GM18517 (cell line): ENCODE measurements at regions not wholly inside any gene's neighbourhood (a gene's known extent, or its start where the extent isn't known, plus 50 kb on each side); places are given as distances from the start of the nearest gene placed in this dataset.
A peak's percentile ranks its signal among the peaks of the same experiment; 100 is the strongest.
"Not testable (repeated sequence)": the region's sequence is repeated elsewhere in the genome, so short reads cannot be mapped to it uniquely, and the experiment has no call there.

Experiments used
- ATAC-seq: cut with Tn5 transposase; IDR thresholded peaks from one replicate; pipeline ENCODE4 v1.9.1; 2021; ENCODE audit warnings: mild to moderate bottlenecking, moderate library complexity; ENCODE audit not compliant: unreplicated experiment

DNA sequence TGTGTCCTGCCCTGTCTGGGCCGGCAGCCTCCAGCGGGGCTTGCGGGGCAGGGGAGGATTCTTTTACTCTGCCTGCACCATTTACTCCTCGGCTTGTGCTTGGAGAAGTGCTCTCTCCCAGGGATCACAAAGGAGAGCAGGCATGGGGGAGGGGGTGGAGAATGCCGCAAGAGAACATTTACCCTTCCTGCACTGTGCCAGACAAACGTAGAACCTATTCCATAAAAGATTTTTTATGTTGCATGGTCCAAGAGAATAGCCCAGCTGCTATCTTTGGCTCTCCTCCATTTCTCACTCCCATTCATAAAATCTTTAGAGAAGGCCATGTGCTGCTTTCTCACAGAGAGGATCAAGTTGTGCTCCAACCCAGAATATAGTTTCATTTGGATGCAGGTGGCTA lies 159.4 kb downstream of the SPTSSA start:
- ATAC-seq: no peak

GRCh38 chr14:34300882-34301734 lies 160.9 kb downstream of the SPTSSA start:
- ATAC-seq: no peak

DNA sequence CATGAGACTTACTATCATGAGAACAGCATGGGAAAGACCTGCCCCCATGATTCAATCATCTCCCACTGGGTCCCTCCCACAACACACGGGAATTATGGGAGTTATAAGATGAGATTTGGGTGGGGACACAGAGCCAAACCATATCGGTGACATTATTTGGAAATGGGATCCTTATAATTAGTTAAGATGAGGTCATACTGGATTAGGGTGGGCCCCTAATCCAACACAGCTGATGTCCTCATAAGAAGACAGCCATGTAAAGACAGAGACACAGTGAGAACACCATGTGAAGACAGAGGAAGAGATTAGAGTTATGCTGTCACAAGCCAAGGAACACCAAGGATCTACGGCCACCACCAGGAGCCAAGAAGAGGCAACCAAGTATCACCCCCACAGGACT lies 161.7 kb downstream of the SPTSSA start:
- no peak for ATAC-seq

DNA sequence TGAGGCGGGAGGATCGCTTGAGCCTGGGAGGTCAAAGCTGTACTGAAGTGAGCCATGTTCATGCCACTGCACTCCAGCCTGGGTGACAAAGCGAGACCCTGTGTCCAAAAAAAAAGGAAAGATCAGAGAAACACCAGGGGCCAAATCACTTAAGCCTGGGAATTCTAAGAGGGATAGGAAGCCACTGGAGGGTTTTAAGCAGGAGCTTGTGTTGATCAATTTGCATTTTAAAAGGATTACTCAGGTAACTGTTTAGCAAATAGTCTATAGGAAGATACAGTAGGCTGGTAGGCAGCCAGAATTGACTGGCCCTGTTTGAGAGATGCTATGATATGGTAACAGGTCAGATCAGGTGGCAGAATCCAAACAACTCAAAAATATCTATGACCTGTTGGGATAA lies 162.7 kb downstream of the SPTSSA start:
- ATAC-seq: no peak

DNA sequence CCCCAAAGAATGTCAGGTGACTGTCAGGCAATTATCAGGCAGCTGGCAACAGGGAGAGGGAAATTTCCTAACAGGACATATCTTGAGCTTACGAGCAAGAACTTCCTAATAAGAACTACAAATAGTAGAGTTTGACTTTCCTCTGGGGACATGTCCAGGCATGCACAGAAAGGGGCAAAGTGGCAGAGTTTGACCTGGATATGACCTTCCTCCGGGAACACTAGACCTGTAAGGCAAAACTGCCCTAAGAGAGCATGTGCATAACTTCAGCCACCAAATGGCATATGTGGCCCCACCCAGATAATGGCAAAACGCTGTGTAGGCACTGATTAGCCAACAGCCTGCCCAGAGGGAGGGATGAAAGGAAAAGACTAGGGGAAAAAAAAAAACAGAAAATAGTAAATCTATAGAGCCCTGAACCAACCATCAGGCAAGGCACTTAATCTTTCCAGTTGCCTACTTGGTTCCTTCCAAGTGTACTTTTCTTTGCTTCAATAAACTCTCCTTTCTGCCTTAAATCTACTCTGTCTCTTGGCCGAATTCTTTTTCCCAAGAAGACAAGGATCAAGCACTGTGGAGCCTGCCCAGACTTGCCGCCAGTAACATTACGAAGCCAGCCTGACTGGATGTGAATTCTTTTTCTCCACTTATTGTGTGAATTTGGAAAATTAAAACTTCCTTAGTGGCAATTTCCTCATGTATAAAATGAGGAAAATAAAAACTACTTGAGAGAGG lies 164.1 kb downstream of the SPTSSA start:
- no peak for ATAC-seq

DNA sequence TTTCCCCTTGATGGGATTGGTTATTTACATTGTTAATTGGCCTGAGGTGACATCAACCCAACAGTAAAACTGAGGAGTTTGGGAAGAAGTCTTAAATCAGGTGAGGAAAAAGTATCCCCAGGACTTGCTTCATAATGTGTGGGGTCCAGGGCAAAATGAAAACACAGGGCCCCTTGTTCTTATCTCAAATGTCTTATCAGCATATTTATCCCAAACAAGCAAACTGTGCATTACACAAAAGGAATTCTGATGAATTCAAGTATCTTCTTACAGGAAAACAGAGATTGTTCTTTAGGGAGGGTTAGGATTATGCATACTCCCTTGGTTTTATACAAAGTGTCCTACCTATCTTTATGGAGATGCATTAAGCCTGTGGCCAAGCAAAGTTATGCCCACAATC lies 178.4 kb downstream of the SPTSSA start:
- ATAC-seq: no peak

GRCh38 chr14:34277191-34277590 lies 184.8 kb downstream of the SPTSSA start:
- ATAC-seq: peak; percentile 60

GRCh38 chr14:34275530-34275929 lies 186.5 kb downstream of the SPTSSA start:
- no peak for ATAC-seq

- no peak for ATAC-seq
Observed at GRCh38 chr14:34275078-34275477, 187.0 kb downstream of the SPTSSA start.

GRCh38 chr14:34273716-34274115 lies 188.3 kb downstream of the SPTSSA start:
- ATAC-seq: not testable (repeated sequence)

DNA sequence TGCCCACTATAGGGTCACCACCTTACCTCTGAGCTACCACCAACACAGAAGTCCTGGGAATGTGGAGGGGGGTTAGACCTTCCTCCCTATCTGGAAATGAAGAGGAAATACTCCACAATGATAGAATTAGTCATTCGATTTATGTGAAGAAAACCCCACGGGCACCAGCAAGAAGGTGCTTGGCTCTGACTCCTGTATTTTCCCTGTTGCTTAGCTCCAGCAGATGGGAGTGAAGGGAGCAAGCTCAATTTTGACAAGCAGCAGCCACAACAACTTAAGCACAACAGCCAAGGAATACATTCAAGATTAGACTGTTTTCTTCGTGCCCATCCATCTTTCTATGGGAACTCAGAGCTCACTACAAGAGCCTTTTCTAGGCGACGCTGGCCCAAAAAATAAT lies 191.7 kb downstream of the SPTSSA start:
- ATAC-seq: no peak

DNA sequence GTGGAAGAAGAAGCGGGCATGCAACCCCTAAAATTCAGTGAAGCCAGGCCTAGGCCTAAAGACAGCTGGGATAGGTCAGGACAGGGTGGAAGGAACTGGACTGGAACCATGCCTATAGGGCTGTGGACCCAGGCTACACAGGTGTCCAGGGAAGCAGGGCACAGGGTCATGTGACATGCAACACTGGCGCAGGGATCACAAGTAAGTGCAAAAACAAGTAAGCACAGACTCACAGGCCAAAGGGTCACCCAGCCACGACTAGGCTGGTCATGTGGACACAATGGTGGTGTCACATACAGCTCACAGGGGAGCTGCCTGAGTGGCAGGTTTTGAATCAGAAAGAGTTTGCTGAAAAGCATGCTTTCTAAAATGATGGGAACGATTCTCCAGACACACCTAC lies 195.7 kb downstream of the SPTSSA start:
- no peak for ATAC-seq

DNA sequence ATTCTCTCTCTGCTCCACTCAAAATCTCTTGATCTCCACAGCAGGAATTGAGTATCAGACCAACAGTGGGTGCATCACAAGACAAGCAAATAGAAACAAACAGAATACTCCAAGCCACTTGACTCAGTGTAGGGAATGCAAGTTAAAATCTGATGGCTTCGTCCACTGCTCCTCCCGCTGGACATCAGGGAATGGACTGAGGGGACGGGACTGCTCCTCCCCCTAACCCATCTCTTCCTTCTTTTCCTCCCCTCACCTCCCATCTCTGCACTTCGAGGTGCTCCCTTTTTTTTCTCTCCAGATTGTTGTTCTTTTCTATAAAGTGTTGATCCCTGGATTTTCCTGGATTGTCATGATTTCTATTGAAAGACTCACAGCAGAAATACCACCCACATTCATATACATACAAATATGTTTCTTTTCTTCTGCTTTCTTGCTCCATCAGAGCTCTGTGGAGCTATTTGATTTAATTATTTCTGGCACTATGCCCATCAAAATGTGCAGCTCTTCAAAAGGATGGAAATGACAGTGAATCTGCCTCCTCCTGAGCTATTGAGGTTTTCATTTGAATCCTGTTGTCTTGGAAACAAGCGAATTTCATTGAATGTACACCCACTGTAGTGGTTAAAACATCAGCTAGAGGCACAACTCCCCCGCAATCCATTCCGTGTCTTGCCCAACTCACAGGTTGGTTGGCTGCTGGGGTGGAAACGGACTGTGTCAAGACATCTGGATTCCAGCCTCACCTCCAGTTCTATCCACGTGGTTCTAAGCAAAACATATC lies 199.7 kb downstream of the SPTSSA start:
- ATAC-seq: no peak

DNA sequence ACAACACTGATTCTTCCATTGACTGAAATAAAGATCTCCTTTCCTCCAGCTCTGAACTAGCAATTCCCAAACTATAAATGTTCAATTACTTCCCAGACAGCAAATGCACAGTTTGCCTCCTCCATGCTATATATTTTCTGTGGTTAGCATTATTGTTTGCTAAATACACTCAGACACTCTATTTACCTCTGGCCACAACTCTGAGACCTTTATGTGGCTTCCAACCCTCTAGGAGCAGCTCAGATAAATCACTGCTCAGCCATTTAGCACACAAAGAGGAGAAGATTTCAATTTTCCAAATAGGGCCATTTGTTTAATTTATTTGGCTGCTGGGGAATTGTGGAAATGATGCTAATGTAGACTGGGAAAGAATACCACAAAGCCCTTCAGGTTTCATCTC lies 202.0 kb downstream of the SPTSSA start:
- no peak for ATAC-seq

DNA sequence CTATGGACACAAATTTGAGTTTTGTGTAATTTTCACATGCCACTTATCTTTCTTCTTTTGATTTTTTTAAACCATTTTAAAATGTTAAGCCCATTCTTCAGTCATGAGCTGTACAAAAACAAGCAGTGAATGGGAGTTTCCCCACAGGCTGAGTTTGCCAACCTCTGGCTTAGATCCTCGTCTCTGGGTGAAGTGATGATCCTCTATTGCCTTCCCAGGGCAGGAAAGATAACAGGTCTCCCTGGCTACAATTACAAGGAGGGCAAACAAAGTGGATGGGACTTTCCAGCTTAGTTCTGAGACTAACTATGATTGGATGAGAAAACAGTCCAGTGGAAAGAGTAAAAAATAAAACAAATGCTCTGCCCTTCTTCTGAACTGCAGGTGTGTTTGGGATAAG lies 203.7 kb downstream of the SPTSSA start:
- ATAC-seq: no peak

- ATAC-seq: no peak
Observed at GRCh38 chr14:34257505-34257904, 204.5 kb downstream of the SPTSSA start.

DNA sequence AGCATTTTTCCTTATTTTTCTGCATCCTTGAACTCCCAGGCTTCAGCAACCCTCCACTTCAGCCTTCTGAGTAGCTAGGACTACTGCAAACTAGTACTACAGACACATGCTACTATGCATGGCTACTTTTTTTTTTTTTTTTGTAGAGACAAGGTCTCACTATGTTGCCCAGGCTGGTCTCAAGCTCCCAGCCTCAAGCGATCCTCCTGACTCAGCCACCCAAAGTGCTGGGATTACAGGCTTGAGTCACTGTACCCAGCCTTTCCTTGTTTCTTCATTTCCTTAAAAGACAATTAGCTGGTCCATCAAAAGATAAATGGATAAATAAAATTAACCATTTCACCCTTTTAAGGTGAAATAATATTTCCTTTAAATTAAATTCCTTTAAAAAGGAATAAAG lies 205.8 kb downstream of the SPTSSA start:
- no peak for ATAC-seq

- no peak for ATAC-seq
Observed at GRCh38 chr14:34254571-34254970, 207.5 kb downstream of the SPTSSA start.

DNA sequence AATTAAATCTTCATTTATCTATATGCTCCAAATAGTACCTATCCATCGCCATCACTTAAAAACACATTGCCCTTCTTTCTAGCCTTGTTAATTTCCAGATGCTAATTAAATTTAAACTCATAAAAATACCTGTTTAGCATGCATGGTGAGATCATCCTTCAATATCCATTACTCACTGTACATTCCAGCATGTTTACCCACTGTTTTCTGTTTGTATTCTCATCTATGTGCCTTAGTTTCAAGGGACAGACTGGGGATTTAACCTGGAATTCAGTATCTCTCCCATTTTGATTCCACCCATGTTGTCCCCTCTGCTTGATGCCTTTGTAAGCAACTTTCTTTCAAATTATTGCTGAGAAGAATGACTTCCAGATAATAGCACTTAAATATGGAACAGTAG lies 208.0 kb downstream of the SPTSSA start:
- ATAC-seq: no peak

DNA sequence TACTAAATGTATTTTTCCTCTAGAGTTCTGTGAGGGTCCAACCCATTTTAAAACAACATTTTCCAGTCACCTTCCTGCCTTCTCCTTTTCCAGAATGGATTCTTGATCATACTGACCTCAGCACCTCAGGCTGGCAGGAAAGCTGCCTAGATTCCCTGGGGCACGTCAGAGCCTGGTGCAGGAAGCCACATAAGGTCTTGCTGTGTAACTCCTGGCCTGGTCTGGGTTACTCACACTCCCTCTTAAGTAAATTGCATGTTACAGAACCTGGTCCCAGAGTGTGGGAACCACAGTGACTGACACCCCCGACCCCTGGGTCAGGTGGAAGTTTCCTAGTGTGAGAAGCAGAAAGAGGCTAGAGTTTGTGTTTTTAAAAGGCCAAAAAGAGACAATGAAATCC lies 209.8 kb downstream of the SPTSSA start:
- ATAC-seq: no peak

DNA sequence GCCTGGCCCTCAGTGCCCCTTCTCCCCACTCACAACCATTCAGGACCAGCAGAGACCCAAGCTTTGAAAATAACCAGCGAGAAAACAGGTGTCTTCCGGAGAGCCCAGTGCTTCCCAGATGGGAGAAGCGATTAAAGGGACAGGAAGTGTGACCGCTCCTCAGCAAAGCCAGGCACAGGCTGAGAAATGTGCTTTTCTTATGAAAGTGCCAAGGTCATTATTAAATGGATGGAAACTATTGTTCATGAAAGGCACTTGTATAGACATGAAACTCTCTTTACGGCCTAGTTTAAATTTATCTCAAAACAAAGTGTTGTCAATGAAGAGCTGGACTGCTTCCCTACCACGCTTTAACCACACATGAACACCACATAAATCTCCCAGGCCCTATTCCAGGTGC lies 210.4 kb downstream of the SPTSSA start:
- no peak for ATAC-seq

- ATAC-seq: no peak
Observed at GRCh38 chr14:34250959-34251358, 211.1 kb downstream of the SPTSSA start.
